Endodermal cell (in vitro differentiated cells): ENCODE measurements at regions not wholly inside any gene's neighbourhood (a gene's known extent, or its start where the extent isn't known, plus 50 kb on each side); places are given as distances from the start of the nearest gene placed in this dataset.

ENCODE experiments used
- DNase-seq: peaks from one replicate; pipeline ENCODE4 v3.0.0-alpha.2; 2017
- H3K27ac ChIP-seq: 2 replicates; pipeline ENCODE4 v1.5.1; 2013; ENCODE audit warnings: mild to moderate bottlenecking, low read depth, low read length, moderate library complexity
- H3K27me3 ChIP-seq: 2 replicates; pipeline ENCODE4 v1.6.1; 2013; ENCODE audit warnings: mild to moderate bottlenecking, low read length, moderate library complexity; ENCODE audit not compliant: insufficient read depth, control insufficient read depth, poor library complexity, severe bottlenecking
- H3K36me3 ChIP-seq: 2 replicates; pipeline ENCODE4 v1.7.0; 2013; ENCODE audit warnings: mild to moderate bottlenecking, low read length, moderate library complexity; ENCODE audit not compliant: control insufficient read depth, insufficient read depth
- H3K4me1 ChIP-seq: one replicate; pipeline ENCODE4 v1.7.0; 2013; ENCODE audit warnings: low read length; ENCODE audit not compliant: control insufficient read depth, insufficient read depth
- H3K4me3 ChIP-seq: 2 replicates; pipeline ENCODE4 v1.5.1; 2013; ENCODE audit warnings: mild to moderate bottlenecking, low read length, moderate library complexity
- H3K9ac ChIP-seq: 2 replicates; pipeline ENCODE4 v1.6.1; 2013; ENCODE audit warnings: mild to moderate bottlenecking, low read length, moderate library complexity; ENCODE audit not compliant: poor library complexity, severe bottlenecking; ENCODE audit errors: extremely low read depth
- H3K9me3 ChIP-seq: 2 replicates; pipeline ENCODE4 v1.6.1; 2013; ENCODE audit warnings: mild to moderate bottlenecking, low read length, moderate library complexity; ENCODE audit not compliant: control insufficient read depth
- H3K27ac Mint-ChIP-seq: 2 replicates; pipeline ENCODE4 v1.8.0; 2020; ENCODE audit warnings: mixed read lengths
- H3K27me3 Mint-ChIP-seq: 2 replicates; pipeline ENCODE4 v1.8.0; 2021; ENCODE audit warnings: mild to moderate bottlenecking, mixed read lengths; ENCODE audit not compliant: insufficient read depth
- H3K36me3 Mint-ChIP-seq: 2 replicates; pipeline ENCODE4 v1.8.0; 2020; ENCODE audit warnings: low read depth, mixed read lengths
- H3K4me1 Mint-ChIP-seq: 2 replicates; pipeline ENCODE4 v1.8.0; 2020; ENCODE audit warnings: mixed read lengths
- H3K4me3 Mint-ChIP-seq: 2 replicates; pipeline ENCODE4 v1.8.0; 2020; ENCODE audit warnings: mild to moderate bottlenecking, moderate library complexity, mixed read lengths
- H3K9me3 Mint-ChIP-seq: 2 replicates; pipeline ENCODE4 v1.8.0; 2020; ENCODE audit warnings: mild to moderate bottlenecking, mixed read lengths
- CTCF ChIP-seq: fragments of 200-600 bp; sonication (generic); conservative IDR thresholded peaks from 2 replicates; pipeline ENCODE4 v1.5.0; 2021; ENCODE audit warnings: antibody characterized with exemption, mild to moderate bottlenecking
- WGBS, 2 experiments: methylation state at CpG; one replicate each; pipeline versions ENCODE4 v1.1.5 to v1.1.7; 2013; ENCODE audit warnings: missing lambda C conversion rate in 2 of 2, mixed read lengths in 1 of 2; ENCODE audit not compliant: insufficient coverage in 1 of 2, insufficient read length in 1 of 2; 5-methylcytosine and 5-hydroxymethylcytosine counted together

- Mint-ChIP-seq H3K27ac (no peak overlapping the region), H3K9me3 (no peaks in the 10 kb centered on the region), H3K4me3 (no peak overlapping the region), H3K4me1 (peaks cover 12% of the 10 kb centered on the region), H3K27me3 (no peaks in the 10 kb centered on the region), H3K36me3 (no peaks in the 10 kb centered on the region)
- H3K9me3 ChIP-seq, result no peaks in the 10 kb centered on the region
- no peak for DNase-seq
- TF ChIP-seq CTCF, result no peak
- no peaks in the 10 kb centered on the region for H3K36me3 ChIP-seq
- no peak overlapping the region for H3K4me3 ChIP-seq
- no peak overlapping the region for H3K9ac ChIP-seq
- H3K4me1 ChIP-seq, result peaks cover 11% of the 10 kb centered on the region
- WGBS, 2 experiments, result 96 to 100% methylated on average over 1 of the region's 1 CpG
- no peak overlapping the region for H3K27ac ChIP-seq
- no peaks in the 10 kb centered on the region for H3K27me3 ChIP-seq
These were observed 429.7 kb downstream of the RAP2B start for GRCh38 chr3:153591561-153592245.

- Mint-ChIP-seq H3K27me3 (no peaks in the 10 kb centered on the region), H3K27ac (no peak overlapping the region), H3K9me3 (no peaks in the 10 kb centered on the region), H3K4me1 (peaks cover 16% of the 10 kb centered on the region), H3K4me3 (no peak overlapping the region), H3K36me3 (no peaks in the 10 kb centered on the region)
- H3K4me3 ChIP-seq, result no peak overlapping the region
- TF ChIP-seq CTCF, result peak; percentile 85
- no peaks in the 10 kb centered on the region for H3K36me3 ChIP-seq
- peak; percentile 44 for DNase-seq
- H3K27ac ChIP-seq, result no peak overlapping the region
- H3K4me1 ChIP-seq, result peaks cover 11% of the 10 kb centered on the region
- no peaks in the 10 kb centered on the region for H3K27me3 ChIP-seq
- no peak overlapping the region for H3K9ac ChIP-seq
- H3K9me3 ChIP-seq, result no peaks in the 10 kb centered on the region
These were observed 433.3 kb downstream of the RAP2B start for GRCh38 chr3:153595186-153595815.

- H3K9me3 Mint-ChIP-seq, result no peaks in the 10 kb centered on the region
These were observed 434.4 kb downstream of the RAP2B start for GRCh38 chr3:153596401-153596800.

More at GRCh38 chr3:153596401-153596800, 434.4 kb downstream of the RAP2B start:
- Mint-ChIP-seq H3K27ac (no peak overlapping the region), H3K4me1 (peaks cover 17% of the 10 kb centered on the region), H3K27me3 (no peaks in the 10 kb centered on the region), H3K4me3 (no peak overlapping the region), H3K36me3 (no peaks in the 10 kb centered on the region)
- TF ChIP-seq CTCF, result no peak
- Histone ChIP-seq H3K4me3 (no peak overlapping the region), H3K9ac (no peak overlapping the region), H3K27ac (no peak overlapping the region), H3K27me3 (no peaks in the 10 kb centered on the region), H3K36me3 (no peaks in the 10 kb centered on the region), H3K4me1 (peaks cover 11% of the 10 kb centered on the region), H3K9me3 (no peaks in the 10 kb centered on the region)
- no peak for DNase-seq
- 93 to 100% methylated on average over 3 to 4 of the region's 4 CpGs for WGBS, 2 experiments
